Liver (tissue), 8 donors: ENCODE measurements at regions not wholly inside any gene's neighbourhood (a gene's known extent, or its start where the extent isn't known, plus 50 kb on each side); places are given as distances from the start of the nearest gene placed in this dataset.

ENCODE experiments used
- DNase-seq: peaks from one replicate; pipeline ENCODE4 v3.0.0-alpha.2; 2017; ENCODE audit warnings: low spot score
- H3K27ac ChIP-seq, 2 donors: one replicate each; pipeline ENCODE4 v1.7.0; 2013; ENCODE audit warnings: inconsistent platforms in 2 of 2, low read length in 2 of 2, control low read depth in 1 of 2, low read depth in 1 of 2, mild to moderate bottlenecking in 1 of 2
- H3K27me3 ChIP-seq, 4 donors: one replicate each; pipeline versions ENCODE4 v1.6.1 to v1.7.0; 2013; ENCODE audit warnings: low read length in 3 of 4, inconsistent platforms in 1 of 4, mild to moderate bottlenecking in 1 of 4, moderate library complexity in 1 of 4; ENCODE audit not compliant: control insufficient read depth in 4 of 4, insufficient read depth in 4 of 4
- H3K36me3 ChIP-seq, 4 donors: one replicate each; pipeline versions ENCODE4 v1.6.1 to v1.7.0; 2013; ENCODE audit warnings: low read length in 3 of 4, mild to moderate bottlenecking in 3 of 4, low read depth in 1 of 4, moderate library complexity in 1 of 4; ENCODE audit not compliant: control insufficient read depth in 4 of 4, insufficient read depth in 3 of 4
- H3K4me1 ChIP-seq, 4 donors: one replicate each; pipeline versions ENCODE4 v1.6.1 to v1.7.0; 2013; ENCODE audit warnings: low read length in 3 of 4, mild to moderate bottlenecking in 3 of 4, moderate library complexity in 1 of 4; ENCODE audit not compliant: control insufficient read depth in 4 of 4, insufficient read depth in 4 of 4
- H3K4me3 ChIP-seq, 3 donors: one replicate each; pipeline versions ENCODE4 v1.6.1 to v1.7.0; 2013; ENCODE audit warnings: low read length in 3 of 3, control low read depth in 1 of 3, low read depth in 1 of 3, mild to moderate bottlenecking in 1 of 3
- H3K9ac ChIP-seq, 2 donors: one replicate each; pipeline ENCODE4 v1.7.0; 2013; ENCODE audit warnings: low read length in 2 of 2, mild to moderate bottlenecking in 2 of 2, moderate library complexity in 2 of 2, control low read depth in 1 of 2, low read depth in 1 of 2
- H3K9me3 ChIP-seq, 4 donors: one replicate each; pipeline versions ENCODE4 v1.6.1 to v1.7.0; 2013; ENCODE audit warnings: low read length in 3 of 4; ENCODE audit not compliant: control insufficient read depth in 4 of 4
- EGR1 ChIP-seq, 2 donors: IDR thresholded peaks; 2 replicates each; pipeline ENCODE4 v1.6.1; 2016 to 2018; ENCODE audit warnings: antibody characterized with exemption in 2 of 2, low read depth in 2 of 2
- FOXA1 ChIP-seq: IDR thresholded peaks from 2 replicates; pipeline ENCODE4 v1.6.1; 2016; ENCODE audit warnings: antibody characterized with exemption
- FOXA2 ChIP-seq: IDR thresholded peaks from 2 replicates; pipeline ENCODE4 v1.6.1; 2016; ENCODE audit warnings: antibody characterized with exemption
- GABPA ChIP-seq, 2 donors: IDR thresholded peaks in 1 of 2; conservative IDR thresholded peaks in 1 of 2; 2 replicates each; pipeline ENCODE4 v1.6.1; 2016; ENCODE audit warnings: antibody characterized with exemption in 2 of 2, mild to moderate bottlenecking in 1 of 2, moderate library complexity in 1 of 2
- HNF4A ChIP-seq, 2 donors: conservative IDR thresholded peaks; 2 replicates each; pipeline ENCODE4 v1.6.1; 2016; ENCODE audit warnings: antibody characterized with exemption in 2 of 2, mild to moderate bottlenecking in 2 of 2
- HNF4G ChIP-seq: IDR thresholded peaks from 2 replicates; pipeline ENCODE4 v1.6.1; 2016; ENCODE audit warnings: antibody characterized with exemption
- JUND ChIP-seq, 2 donors: IDR thresholded peaks; 2 replicates each; pipeline ENCODE4 v1.6.1; 2016; ENCODE audit warnings: antibody characterized with exemption in 2 of 2
- NR2F2 ChIP-seq: IDR thresholded peaks from 2 replicates; pipeline ENCODE4 v1.6.1; 2016; ENCODE audit warnings: antibody characterized with exemption
- RAD21 ChIP-seq, 2 donors: IDR thresholded peaks; 2 replicates each; pipeline ENCODE4 v1.6.1; 2016; ENCODE audit warnings: antibody characterized with exemption in 2 of 2, mild to moderate bottlenecking in 2 of 2
- REST ChIP-seq: IDR thresholded peaks from 2 replicates; pipeline ENCODE4 v1.6.1; 2016; ENCODE audit warnings: antibody characterized with exemption, mild to moderate bottlenecking
- RXRA ChIP-seq, 2 donors: IDR thresholded peaks; 2 replicates each; pipeline ENCODE4 v1.6.1; 2017 to 2018; ENCODE audit warnings: antibody characterized with exemption in 2 of 2, mild to moderate bottlenecking in 1 of 2
- SP1 ChIP-seq: IDR thresholded peaks from 2 replicates; pipeline ENCODE4 v1.6.1; 2018; ENCODE audit warnings: antibody characterized with exemption, mild to moderate bottlenecking
- TAF1 ChIP-seq: conservative IDR thresholded peaks from 2 replicates; pipeline ENCODE4 v1.6.1; 2016; ENCODE audit warnings: antibody characterized with exemption, mild to moderate bottlenecking
- YY1 ChIP-seq: IDR thresholded peaks from 2 replicates; pipeline ENCODE4 v1.6.1; 2016; ENCODE audit warnings: antibody characterized with exemption, mild to moderate bottlenecking
- ZBTB33 ChIP-seq: IDR thresholded peaks from 2 replicates; pipeline ENCODE4 v1.6.1; 2016; ENCODE audit warnings: antibody characterized with exemption
- WGBS: extraction: QIAGEN DNeasy Blood & Tissue Kit; methylation state at CpG from one replicate; pipeline ENCODE4 v1.1.7; 2013; 5-methylcytosine and 5-hydroxymethylcytosine counted together
- TF ChIP-seq, protein P1 (sequence below): fragments of 150-350 bp; IDR thresholded peaks from 2 replicates; pipeline ENCODE4 v1.5.1; 2017; ENCODE audit warnings: improper control_type of control experiment, low read depth, low read length; ENCODE audit not compliant: missing input control
- TF ChIP-seq, protein P2 (sequence below): IDR thresholded peaks from 2 replicates; pipeline ENCODE4 v1.6.1; 2016; ENCODE audit warnings: antibody characterized with exemption
- donor health status: healthy.
- donor health status: healthy.
- donor health status: healthy.
- donor health status: healthy.
- donor health status: healthy.

- no peaks in the 10 kb centered on the region for H3K9me3 ChIP-seq
- no peak overlapping the region for H3K27ac ChIP-seq
- no peaks in the 10 kb centered on the region for H3K36me3 ChIP-seq
- H3K9ac ChIP-seq = no peak overlapping the region
- no peak for TF ChIP-seq TAF1
- TF ChIP-seq YY1 = no peak
- TF ChIP-seq NR2F2 = no peak
- TF ChIP-seq EGR1 (IDR thresholded peaks at IDR 0.05; ENCODE audit: low read depth in 2 of 2) = no peak
- no peak overlapping the region for H3K4me3 ChIP-seq
- WGBS = 57% methylated on average over 5 of the region's 5 CpGs
- DNase-seq = no peak
- H3K27me3 ChIP-seq = no peaks in the 10 kb centered on the region
- no peaks in the 10 kb centered on the region for H3K4me1 ChIP-seq
Measured at GRCh38 chr2:11092701-11093335, 62.4 kb upstream of the SLC66A3 start.

GRCh38 chr2:11093467-11093866 is 61.8 kb upstream of the SLC66A3 start:
- Histone ChIP-seq H3K4me1 (no peaks in the 10 kb centered on the region), H3K36me3 (no peaks in the 10 kb centered on the region), H3K27ac (no peak overlapping the region), H3K27me3 (no peaks in the 10 kb centered on the region), H3K9ac (no peak overlapping the region), H3K4me3 (no peak overlapping the region), H3K9me3 (no peaks in the 10 kb centered on the region)
- TF ChIP-seq, protein P1, sequence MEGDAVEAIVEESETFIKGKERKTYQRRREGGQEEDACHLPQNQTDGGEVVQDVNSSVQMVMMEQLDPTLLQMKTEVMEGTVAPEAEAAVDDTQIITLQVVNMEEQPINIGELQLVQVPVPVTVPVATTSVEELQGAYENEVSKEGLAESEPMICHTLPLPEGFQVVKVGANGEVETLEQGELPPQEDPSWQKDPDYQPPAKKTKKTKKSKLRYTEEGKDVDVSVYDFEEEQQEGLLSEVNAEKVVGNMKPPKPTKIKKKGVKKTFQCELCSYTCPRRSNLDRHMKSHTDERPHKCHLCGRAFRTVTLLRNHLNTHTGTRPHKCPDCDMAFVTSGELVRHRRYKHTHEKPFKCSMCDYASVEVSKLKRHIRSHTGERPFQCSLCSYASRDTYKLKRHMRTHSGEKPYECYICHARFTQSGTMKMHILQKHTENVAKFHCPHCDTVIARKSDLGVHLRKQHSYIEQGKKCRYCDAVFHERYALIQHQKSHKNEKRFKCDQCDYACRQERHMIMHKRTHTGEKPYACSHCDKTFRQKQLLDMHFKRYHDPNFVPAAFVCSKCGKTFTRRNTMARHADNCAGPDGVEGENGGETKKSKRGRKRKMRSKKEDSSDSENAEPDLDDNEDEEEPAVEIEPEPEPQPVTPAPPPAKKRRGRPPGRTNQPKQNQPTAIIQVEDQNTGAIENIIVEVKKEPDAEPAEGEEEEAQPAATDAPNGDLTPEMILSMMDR = no peak
- TF ChIP-seq TAF1 = no peak
- no peak for DNase-seq
- WGBS = 61% methylated on average over 4 of the region's 4 CpGs

DNA sequence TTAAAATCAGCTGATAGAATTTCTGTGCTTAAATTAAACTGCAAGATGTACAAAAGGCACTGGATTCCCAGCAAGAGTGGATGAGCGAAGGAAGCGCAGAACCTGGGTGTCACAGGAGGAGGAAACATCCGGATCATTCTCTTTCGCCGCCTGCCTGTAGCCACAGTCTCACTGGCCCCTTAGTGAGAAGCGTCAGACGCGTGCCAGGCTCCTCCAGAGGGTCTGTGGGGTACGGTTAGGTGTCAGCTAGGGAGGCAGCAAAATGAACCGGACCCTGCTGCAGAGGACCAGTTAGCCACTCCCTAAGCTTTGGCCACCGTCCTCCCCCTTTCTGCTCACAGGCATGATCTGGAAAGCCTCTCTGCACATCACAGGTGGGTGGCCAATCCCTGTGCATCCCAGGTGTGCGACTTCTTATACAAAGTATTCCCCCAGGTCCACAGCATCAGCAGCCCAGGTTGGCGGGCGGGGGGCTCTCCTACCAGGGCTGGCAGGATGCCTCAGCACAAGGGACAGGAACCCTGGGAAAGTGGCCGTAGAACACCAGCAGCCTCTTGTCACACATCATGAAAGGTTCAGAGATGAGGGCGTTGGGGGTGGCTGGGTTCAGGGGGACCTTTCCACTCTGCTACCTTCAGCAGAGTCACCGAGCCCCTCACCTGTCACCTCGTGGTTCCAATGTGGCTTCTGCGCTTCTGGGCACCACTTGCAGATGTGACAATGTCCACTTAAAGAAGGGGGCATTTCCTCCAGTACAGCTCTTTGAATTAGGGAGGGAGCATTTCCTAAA is 61.1 kb upstream of the SLC66A3 start:
- Histone ChIP-seq H3K9me3 (no peaks in the 10 kb centered on the region), H3K4me3 (no peak overlapping the region), H3K27me3 (no peaks in the 10 kb centered on the region), H3K9ac (no peak overlapping the region), H3K36me3 (no peaks in the 10 kb centered on the region), H3K27ac (no peak overlapping the region), H3K4me1 (no peaks in the 10 kb centered on the region)
- DNase-seq = no peak
- WGBS = 71% methylated on average over 19 of the region's 19 CpGs
- no peak for TF ChIP-seq EGR1 (IDR thresholded peaks at IDR 0.05; ENCODE audit: low read depth in 2 of 2)
- no peak for TF ChIP-seq SP1
- TF ChIP-seq GABPA (IDR thresholded peaks at IDR 0.05 in 1 of 2, conservative IDR thresholded peaks at IDR 0.05 in 1 of 2) = no peak
- TF ChIP-seq, protein P1 = no peak
- TF ChIP-seq FOXA2 = no peak
- TF ChIP-seq, protein P2, sequence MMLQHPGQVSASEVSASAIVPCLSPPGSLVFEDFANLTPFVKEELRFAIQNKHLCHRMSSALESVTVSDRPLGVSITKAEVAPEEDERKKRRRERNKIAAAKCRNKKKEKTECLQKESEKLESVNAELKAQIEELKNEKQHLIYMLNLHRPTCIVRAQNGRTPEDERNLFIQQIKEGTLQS = no peak
- TF ChIP-seq REST = no peak
- no peak for TF ChIP-seq RXRA (IDR thresholded peaks at IDR 0.05)
- no peak for TF ChIP-seq TAF1
- TF ChIP-seq ZBTB33 = no peak
- no peak for TF ChIP-seq HNF4A (conservative IDR thresholded peaks at IDR 0.05)
- TF ChIP-seq JUND (IDR thresholded peaks at IDR 0.05) = no peak
- no peak for TF ChIP-seq RAD21 (IDR thresholded peaks at IDR 0.05)
- no peak for TF ChIP-seq YY1
- no peak for TF ChIP-seq HNF4G
- TF ChIP-seq FOXA1 = no peak
